ENCODE measurements at regions not wholly inside any gene's neighbourhood (a gene's known extent, or its start where the extent isn't known, plus 50 kb on each side); places are given as distances from the start of the nearest gene placed in this dataset.
"Not testable (repeated sequence)": the region's sequence is repeated elsewhere in the genome, so short reads cannot be mapped to it uniquely, and the experiment has no call there.

GRCh38 chr3:144569651-144570050 is 598.0 kb downstream of the DIPK2A start:
- Mint-ChIP-seq H3K4me1 (no peaks in the 10 kb centered on the region), H3K27me3 (peaks cover 0 to 2% of the 10 kb centered on the region in 2 donors), H3K9me3 (peaks cover 0 to 10% (median 4%) of the 10 kb centered on the region in 5 donors), H3K4me3 (no peak overlapping the region), H3K36me3 (no peaks in the 10 kb centered on the region), H3K27ac (no peak overlapping the region)
- no peak for DNase-seq
- ChIA-PET CTCF (no interaction called here), POLR2A (no interaction called here)
- no peaks in the 10 kb centered on the region for H3K4me1 ChIP-seq (ENCODE audit: insufficient read depth, low read length)
- H3K27ac ChIP-seq (ENCODE audit: low read depth, low read length), result no peak overlapping the region
- H3K27me3 ChIP-seq (ENCODE audit: insufficient read depth, low read length, poor library complexity, severe bottlenecking), result no peaks in the 10 kb centered on the region
- H3K9me3 ChIP-seq (ENCODE audit: low read length), result no peaks in the 10 kb centered on the region
- no peaks in the 10 kb centered on the region for H3K36me3 ChIP-seq (ENCODE audit: insufficient read depth, low read length)
- H3K4me3 ChIP-seq (ENCODE audit: low read length), result no peak overlapping the region

DNA sequence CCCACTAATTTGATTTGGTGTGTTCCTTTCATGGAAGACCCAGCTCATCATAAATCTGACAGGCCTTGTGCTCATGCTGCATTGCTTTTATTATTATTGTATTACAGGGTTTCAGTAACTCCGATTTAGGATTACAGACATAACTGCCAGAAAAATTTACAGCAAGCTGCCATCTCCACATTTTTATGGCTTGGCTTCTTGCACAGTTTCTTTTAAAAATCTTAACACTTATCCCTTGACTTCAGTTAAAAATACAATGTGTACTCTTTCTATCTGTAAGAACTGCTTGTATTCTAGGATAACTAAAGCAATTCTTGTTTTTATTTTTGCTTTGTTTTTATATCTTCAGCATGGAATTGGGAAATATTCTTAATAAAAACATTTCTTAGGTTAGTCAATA is 612.2 kb downstream of the DIPK2A start:
- POLR2A ChIA-PET, result no interaction called here
- no peak for DNase-seq
- CTCF ChIA-PET, result no interaction called here
- Histone ChIP-seq H3K27ac (ENCODE audit: low read depth, low read length) (no peak overlapping the region), H3K27me3 (ENCODE audit: insufficient read depth, low read length, poor library complexity, severe bottlenecking) (no peaks in the 10 kb centered on the region), H3K4me3 (ENCODE audit: low read length) (no peak overlapping the region), H3K36me3 (ENCODE audit: insufficient read depth, low read length) (no peaks in the 10 kb centered on the region), H3K9me3 (ENCODE audit: low read length) (no peaks in the 10 kb centered on the region), H3K4me1 (ENCODE audit: insufficient read depth, low read length) (no peaks in the 10 kb centered on the region)
- H3K27ac Mint-ChIP-seq, result peak overlapping the region in 1 of 8 donors; percentile 1
- peaks cover 0 to 8% (median 0%) of the 10 kb centered on the region in 5 donors for H3K9me3 Mint-ChIP-seq
- no peaks in the 10 kb centered on the region for H3K36me3 Mint-ChIP-seq
- no peaks in the 10 kb centered on the region for H3K4me1 Mint-ChIP-seq
- H3K27me3 Mint-ChIP-seq, result no peaks in the 10 kb centered on the region
- no peak overlapping the region for H3K4me3 Mint-ChIP-seq

GRCh38 chr3:144585408-144585807 is 613.8 kb downstream of the DIPK2A start:
- ChIA-PET POLR2A (no interaction called here), CTCF (no interaction called here)
- no peak overlapping the region for H3K4me3 Mint-ChIP-seq
- H3K27me3 ChIP-seq (ENCODE audit: insufficient read depth, low read length, poor library complexity, severe bottlenecking), result no peaks in the 10 kb centered on the region
- no peak for DNase-seq
- no peaks in the 10 kb centered on the region for H3K27me3 Mint-ChIP-seq
- H3K9me3 ChIP-seq (ENCODE audit: low read length), result no peaks in the 10 kb centered on the region
- no peak overlapping the region for H3K4me3 ChIP-seq (ENCODE audit: low read length)
- no peaks in the 10 kb centered on the region for H3K36me3 ChIP-seq (ENCODE audit: insufficient read depth, low read length)
- no peaks in the 10 kb centered on the region for H3K4me1 ChIP-seq (ENCODE audit: insufficient read depth, low read length)
- no peak overlapping the region for H3K27ac Mint-ChIP-seq
- no peaks in the 10 kb centered on the region for H3K4me1 Mint-ChIP-seq
- no peak overlapping the region for H3K27ac ChIP-seq (ENCODE audit: low read depth, low read length)
- H3K36me3 Mint-ChIP-seq, result no peaks in the 10 kb centered on the region
- H3K9me3 Mint-ChIP-seq, result peaks cover 0 to 6% (median 0%) of the 10 kb centered on the region in 5 donors

DNA sequence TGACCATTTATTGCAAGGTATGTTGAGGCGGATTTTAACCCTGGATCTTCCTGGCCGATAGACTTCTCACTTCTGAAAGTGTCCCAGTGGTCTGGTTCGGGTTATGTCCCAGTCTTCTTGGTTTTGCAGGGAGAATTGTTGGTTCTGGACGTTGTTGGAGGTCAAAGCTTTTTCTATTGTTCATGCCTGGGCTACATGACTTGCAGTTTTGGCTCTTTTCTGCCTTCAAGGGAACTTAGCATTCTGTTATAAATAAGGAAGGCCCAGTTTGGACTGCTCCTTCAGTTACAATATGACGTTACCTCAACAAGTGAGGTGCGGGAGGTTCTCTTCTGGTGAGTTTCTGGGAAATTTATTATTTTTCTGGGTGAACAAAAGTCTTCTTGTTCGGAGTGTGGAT is 614.3 kb downstream of the DIPK2A start:
- H3K4me1 Mint-ChIP-seq, result no peaks in the 10 kb centered on the region
- Histone ChIP-seq H3K36me3 (ENCODE audit: insufficient read depth, low read length) (no peaks in the 10 kb centered on the region), H3K27me3 (ENCODE audit: insufficient read depth, low read length, poor library complexity, severe bottlenecking) (no peaks in the 10 kb centered on the region), H3K9me3 (ENCODE audit: low read length) (no peaks in the 10 kb centered on the region), H3K4me1 (ENCODE audit: insufficient read depth, low read length) (no peaks in the 10 kb centered on the region), H3K4me3 (ENCODE audit: low read length) (no peak overlapping the region), H3K27ac (ENCODE audit: low read depth, low read length) (no peak overlapping the region)
- ChIA-PET POLR2A (no interaction called here), CTCF (no interaction called here)
- H3K27ac Mint-ChIP-seq, result no peak overlapping the region
- H3K4me3 Mint-ChIP-seq, result no peak overlapping the region
- no peaks in the 10 kb centered on the region for H3K27me3 Mint-ChIP-seq
- no peak for DNase-seq
- no peaks in the 10 kb centered on the region for H3K36me3 Mint-ChIP-seq
- peaks cover 0 to 5% (median 0%) of the 10 kb centered on the region in 5 donors for H3K9me3 Mint-ChIP-seq

DNA sequence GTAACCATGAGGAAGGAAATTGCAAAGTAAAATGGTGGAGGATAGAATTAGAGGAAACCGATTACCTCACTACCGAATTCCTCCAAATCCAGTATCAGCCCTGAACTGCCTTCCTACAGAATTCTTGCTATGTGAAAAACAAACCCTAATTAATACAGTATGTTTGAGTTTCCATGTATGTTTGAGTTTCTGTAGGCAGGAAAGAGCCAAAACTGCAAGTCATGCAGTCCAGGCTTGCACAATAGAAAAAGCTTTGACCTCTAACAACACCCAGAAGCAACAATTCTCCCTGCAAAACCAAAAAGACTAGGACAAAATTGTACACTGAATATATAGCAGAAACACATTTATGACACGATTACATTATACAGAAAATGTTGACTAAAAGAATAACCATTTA is 614.8 kb downstream of the DIPK2A start:
- Histone ChIP-seq H3K27ac (ENCODE audit: low read depth, low read length) (no peak overlapping the region), H3K9me3 (ENCODE audit: low read length) (no peaks in the 10 kb centered on the region), H3K4me1 (ENCODE audit: insufficient read depth, low read length) (no peaks in the 10 kb centered on the region), H3K4me3 (ENCODE audit: low read length) (no peak overlapping the region), H3K36me3 (ENCODE audit: insufficient read depth, low read length) (no peaks in the 10 kb centered on the region), H3K27me3 (ENCODE audit: insufficient read depth, low read length, poor library complexity, severe bottlenecking) (no peaks in the 10 kb centered on the region)
- Mint-ChIP-seq H3K27me3 (no peaks in the 10 kb centered on the region), H3K27ac (no peak overlapping the region), H3K36me3 (no peaks in the 10 kb centered on the region), H3K4me3 (no peak overlapping the region), H3K9me3 (peaks cover 0 to 5% (median 0%) of the 10 kb centered on the region in 5 donors), H3K4me1 (no peaks in the 10 kb centered on the region)
- CTCF ChIA-PET, result no interaction called here
- POLR2A ChIA-PET, result no interaction called here
- no peak for DNase-seq

DNA sequence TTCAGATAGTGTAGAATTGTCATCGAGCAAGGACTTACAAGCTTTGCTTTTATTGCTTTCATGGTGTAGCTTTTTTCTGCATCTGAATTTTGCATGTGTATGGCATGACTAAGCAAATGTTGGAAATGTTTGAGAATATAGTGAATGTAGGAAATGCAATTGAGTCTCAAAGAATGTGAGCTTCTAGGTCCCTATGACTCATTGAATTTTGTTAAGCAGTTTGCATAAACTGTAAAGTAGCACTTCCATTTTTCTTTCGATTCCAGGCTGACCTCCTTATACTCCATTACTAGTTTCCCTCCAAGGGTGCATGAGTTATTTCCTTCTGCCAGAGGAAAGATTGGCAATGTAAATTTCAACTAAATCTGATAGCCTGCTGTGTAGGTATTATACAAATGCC is 619.2 kb downstream of the DIPK2A start:
- H3K27me3 Mint-ChIP-seq, result no peaks in the 10 kb centered on the region

DNA sequence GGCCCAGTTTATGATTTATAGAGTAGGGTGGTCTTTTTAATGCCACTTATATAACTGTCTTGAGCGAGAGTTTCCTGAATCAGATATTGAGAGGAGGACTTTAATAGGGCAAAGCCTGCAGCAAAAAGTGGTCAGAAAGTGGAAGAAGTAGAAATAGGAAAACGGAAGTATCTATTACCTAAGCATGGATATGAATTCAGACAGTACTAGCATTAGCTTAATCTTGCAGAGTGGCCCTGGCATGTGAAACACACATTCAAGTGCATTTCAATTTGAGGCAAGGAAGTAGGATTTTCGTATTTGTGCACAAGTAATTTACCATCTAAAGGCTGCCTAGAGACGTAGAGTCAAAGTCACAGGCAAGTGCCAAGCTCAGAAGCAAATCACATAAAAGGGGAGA is 622.3 kb downstream of the DIPK2A start:
- no peak for DNase-seq
- Histone ChIP-seq H3K9me3 (ENCODE audit: low read length) (no peaks in the 10 kb centered on the region), H3K4me1 (ENCODE audit: insufficient read depth, low read length) (no peaks in the 10 kb centered on the region), H3K4me3 (ENCODE audit: low read length) (no peak overlapping the region), H3K27ac (ENCODE audit: low read depth, low read length) (no peak overlapping the region), H3K27me3 (ENCODE audit: insufficient read depth, low read length, poor library complexity, severe bottlenecking) (no peaks in the 10 kb centered on the region), H3K36me3 (ENCODE audit: insufficient read depth, low read length) (no peaks in the 10 kb centered on the region)
- peaks cover 0 to 4% (median 3%) of the 10 kb centered on the region in 5 donors for H3K9me3 Mint-ChIP-seq
- H3K36me3 Mint-ChIP-seq, result no peaks in the 10 kb centered on the region
- ChIA-PET POLR2A (no interaction called here), CTCF (no interaction called here)
- no peak overlapping the region for H3K4me3 Mint-ChIP-seq
- no peaks in the 10 kb centered on the region for H3K27me3 Mint-ChIP-seq
- no peak overlapping the region for H3K27ac Mint-ChIP-seq
- no peaks in the 10 kb centered on the region for H3K4me1 Mint-ChIP-seq

More for the DNA sequence above, 619.2 kb downstream of the DIPK2A start:
- POLR2A ChIA-PET, result no interaction called here
- Mint-ChIP-seq H3K4me1 (no peaks in the 10 kb centered on the region), H3K9me3 (no peaks in the 10 kb centered on the region), H3K27ac (no peak overlapping the region), H3K36me3 (no peaks in the 10 kb centered on the region), H3K4me3 (no peak overlapping the region)
- Histone ChIP-seq H3K4me3 (ENCODE audit: low read length) (no peak overlapping the region), H3K9me3 (ENCODE audit: low read length) (no peaks in the 10 kb centered on the region), H3K4me1 (ENCODE audit: insufficient read depth, low read length) (no peaks in the 10 kb centered on the region), H3K36me3 (ENCODE audit: insufficient read depth, low read length) (no peaks in the 10 kb centered on the region), H3K27ac (ENCODE audit: low read depth, low read length) (no peak overlapping the region), H3K27me3 (ENCODE audit: insufficient read depth, low read length, poor library complexity, severe bottlenecking) (no peaks in the 10 kb centered on the region)
- CTCF ChIA-PET, result no interaction called here
- no peak for DNase-seq

DNA sequence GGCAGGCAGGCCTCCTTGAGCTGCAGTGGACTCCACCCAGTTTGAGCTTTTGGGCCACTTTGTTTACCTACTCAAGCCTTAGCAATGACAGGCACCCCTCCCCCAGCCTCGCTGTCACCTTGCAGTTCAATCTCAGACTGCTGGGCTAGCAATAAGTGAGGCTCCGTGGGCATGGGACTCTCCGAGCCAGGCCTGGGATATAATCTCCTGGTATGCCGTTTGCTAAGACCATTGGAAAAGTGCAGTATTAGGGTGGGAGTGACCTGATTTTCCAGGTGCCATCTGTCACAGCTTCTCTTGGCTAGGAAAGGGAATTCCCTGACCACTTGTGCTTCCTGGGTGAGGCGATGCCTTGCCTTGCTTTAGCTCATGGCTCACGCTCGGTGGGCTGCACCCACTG is 648.6 kb downstream of the DIPK2A start:
- H3K27ac ChIP-seq (ENCODE audit: low read depth, low read length); H3K4me1 ChIP-seq (ENCODE audit: insufficient read depth, low read length); H3K36me3 Mint-ChIP-seq; H3K9me3 ChIP-seq (ENCODE audit: low read length); POLR2A ChIA-PET; H3K27me3 Mint-ChIP-seq; CTCF ChIA-PET; H3K4me3 ChIP-seq (ENCODE audit: low read length); H3K4me1 Mint-ChIP-seq; H3K36me3 ChIP-seq (ENCODE audit: insufficient read depth, low read length); H3K4me3 Mint-ChIP-seq; DNase-seq; H3K27me3 ChIP-seq (ENCODE audit: insufficient read depth, low read length, poor library complexity, severe bottlenecking); H3K27ac Mint-ChIP-seq: not testable (repeated sequence)
- H3K9me3 Mint-ChIP-seq, result peaks cover 2 to 21% (median 11%) of the 10 kb centered on the region in 5 donors

- no peak overlapping the region for H3K4me3 ChIP-seq (ENCODE audit: low read length)
- Mint-ChIP-seq H3K27me3 (peaks cover 0 to 3% of the 10 kb centered on the region in 2 donors), H3K9me3 (peaks cover 0 to 12% (median 7%) of the 10 kb centered on the region in 5 donors), H3K36me3 (no peaks in the 10 kb centered on the region), H3K27ac (no peak overlapping the region), H3K4me3 (no peak overlapping the region), H3K4me1 (no peaks in the 10 kb centered on the region)
- H3K27ac ChIP-seq (ENCODE audit: low read depth, low read length), result no peak overlapping the region
- no peaks in the 10 kb centered on the region for H3K27me3 ChIP-seq (ENCODE audit: insufficient read depth, low read length, poor library complexity, severe bottlenecking)
- no peak for DNase-seq
- no peaks in the 10 kb centered on the region for H3K4me1 ChIP-seq (ENCODE audit: insufficient read depth, low read length)
- POLR2A ChIA-PET, result no interaction called here
- no peaks in the 10 kb centered on the region for H3K36me3 ChIP-seq (ENCODE audit: insufficient read depth, low read length)
- no peaks in the 10 kb centered on the region for H3K9me3 ChIP-seq (ENCODE audit: low read length)
- CTCF ChIA-PET, result no interaction called here
Measured at GRCh38 chr3:144622845-144623244, 651.2 kb downstream of the DIPK2A start.

Data from CD8-positive, alpha-beta memory T cell (primary cell).